OCI-LY3 (cell line): ENCODE measurements at regions not wholly inside any gene's neighbourhood (a gene's known extent, or its start where the extent isn't known, plus 50 kb on each side); places are given as distances from the start of the nearest gene placed in this dataset.

Experiments used
- CTCF ChIP-seq: fragments of 200-600, 300-600 bp; sonication (generic); IDR thresholded peaks from 2 replicates; pipeline ENCODE4 v1.5.1; 2014; ENCODE audit warnings: antibody characterized with exemption, low read length, low read depth
- EZH2phosphoT487 ChIP-seq: fragments of 200-600 bp; shearing (Covaris generic); IDR thresholded peaks from 2 replicates; pipeline ENCODE4 v1.6.1; 2018; ENCODE audit warnings: antibody characterized with exemption, mixed run types, low read depth

- TF ChIP-seq CTCF (no peak), EZH2phosphoT487 (no peak)
Observed at GRCh38 chr10:8229153-8229552, 174.7 kb downstream of the GATA3 start.
